SKM-1 treated with dmso at 0.1 percent for 144 hours (cell line): ENCODE measurements at regions not wholly inside any gene's neighbourhood (a gene's known extent, or its start where the extent isn't known, plus 50 kb on each side); places are given as distances from the start of the nearest gene placed in this dataset.

Experiments
- DNase-seq: peaks from one replicate; lab custom pipeline; 2025; ENCODE audit not compliant: unreplicated experiment; lab: John Stamatoyannopoulos, UW

GRCh38 chr2:212628586-212628985, 90.0 kb upstream of the ERBB4 start:
- DNase-seq, result no peak

DNA sequence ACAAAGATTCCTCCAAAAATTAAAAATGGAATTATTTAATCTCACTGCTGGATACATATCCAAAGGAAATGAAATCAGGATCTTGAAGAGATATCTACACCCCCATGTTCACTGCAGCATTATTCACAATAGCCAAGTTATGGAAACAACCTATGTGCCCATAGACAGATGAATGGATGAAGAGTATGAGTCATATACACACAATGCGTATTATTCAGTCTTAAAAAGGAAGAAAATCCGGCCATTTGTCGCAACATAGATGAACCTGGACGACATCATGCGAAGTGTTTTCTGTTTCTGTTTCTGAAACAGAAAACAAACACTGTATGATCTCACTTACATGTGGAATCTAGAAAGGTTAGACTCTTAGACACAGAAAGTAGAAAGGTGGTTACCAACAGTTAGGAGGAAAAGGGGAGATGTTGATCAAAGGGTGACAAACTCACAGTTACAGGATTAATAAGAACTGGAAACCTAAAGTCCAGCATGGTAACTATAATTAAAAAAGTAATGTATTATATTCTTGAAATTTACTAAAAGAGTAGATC, 87.8 kb upstream of the ERBB4 start:
- no peak for DNase-seq

DNA sequence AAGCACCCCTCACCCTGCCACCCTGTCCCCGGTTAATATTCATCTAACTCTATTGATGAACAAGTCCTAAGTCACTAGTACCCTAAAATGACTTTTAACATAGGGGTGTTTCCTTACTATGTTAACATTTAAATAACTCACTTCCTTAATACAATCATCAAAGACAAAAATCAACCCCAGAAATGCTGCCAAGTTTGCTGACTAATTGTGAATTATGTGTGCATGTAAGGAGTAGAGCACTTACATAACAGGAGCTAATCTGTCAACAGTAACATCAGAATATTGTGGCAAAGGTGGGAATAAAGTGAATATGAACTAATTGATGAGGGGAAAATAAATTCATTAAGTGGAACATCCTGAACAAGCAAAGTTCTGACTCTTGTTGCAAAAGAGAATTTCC, 81.4 kb upstream of the ERBB4 start:
- DNase-seq, result no peak

GRCh38 chr2:212618636-212619035, 80.0 kb upstream of the ERBB4 start:
- no peak for DNase-seq

DNA sequence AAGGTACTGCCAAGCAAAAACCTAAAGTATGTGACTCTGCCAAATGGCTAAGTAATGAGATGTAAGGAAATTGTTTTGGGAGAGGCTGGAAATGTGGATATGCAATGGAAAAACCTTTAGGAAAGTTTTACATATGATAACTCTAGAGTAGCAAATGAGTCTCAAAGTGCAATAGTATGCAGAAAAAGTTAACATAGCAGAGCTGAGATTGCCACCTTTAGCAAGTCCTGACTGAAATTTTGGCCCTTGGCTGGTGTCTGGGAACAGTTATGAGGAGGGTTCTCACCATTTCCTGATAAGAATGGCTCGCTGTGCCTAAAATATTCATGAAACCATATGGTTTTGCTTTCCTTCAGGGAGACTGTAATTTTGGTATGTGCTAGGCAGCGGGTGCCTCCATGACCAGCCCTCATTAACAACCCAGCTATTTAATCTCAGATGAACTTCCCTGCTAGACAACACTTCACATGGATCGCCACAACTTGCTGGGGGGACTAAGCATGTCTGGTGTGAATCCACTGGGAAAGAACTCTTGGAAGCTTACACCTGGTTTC, 72.3 kb upstream of the ERBB4 start:
- DNase-seq, result no peak

DNA sequence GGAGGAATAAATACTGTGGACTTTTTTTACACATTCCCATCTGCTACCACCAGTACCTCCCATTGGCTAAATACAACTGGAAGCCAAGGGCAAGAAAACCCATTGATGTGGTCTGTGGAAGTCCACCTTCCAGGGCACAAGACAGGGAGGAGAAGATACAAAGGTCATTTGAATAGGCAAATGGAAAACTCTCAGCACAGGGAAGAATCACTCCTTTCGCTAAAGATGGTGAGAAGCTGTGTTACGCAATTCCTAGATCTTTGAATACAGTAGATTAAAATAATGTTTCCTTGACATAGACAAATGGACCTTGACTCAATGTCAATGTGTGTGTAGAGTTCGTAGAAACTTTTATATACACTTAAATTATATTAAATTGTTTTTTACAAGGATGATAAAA, 70.9 kb upstream of the ERBB4 start:
- DNase-seq, result no peak

DNA sequence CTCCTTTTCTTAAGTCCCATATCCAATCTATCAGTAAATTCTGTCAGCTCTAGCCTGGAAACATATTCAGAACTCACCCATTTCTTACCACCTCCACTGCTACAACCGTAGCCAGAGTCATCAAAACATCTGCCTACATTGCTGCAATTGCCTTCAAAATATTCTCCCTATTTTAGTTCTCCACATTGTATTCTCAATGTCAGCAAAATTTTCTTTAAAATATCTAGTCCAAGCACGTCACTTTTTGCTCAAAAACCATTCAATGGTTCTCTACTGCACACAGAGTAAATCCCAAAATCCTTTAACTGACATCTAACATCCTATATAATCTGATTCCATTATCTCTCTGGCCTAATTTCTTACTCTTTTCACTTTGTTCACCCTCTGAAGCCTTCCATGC, 68.5 kb upstream of the ERBB4 start:
- DNase-seq, result no peak

DNA sequence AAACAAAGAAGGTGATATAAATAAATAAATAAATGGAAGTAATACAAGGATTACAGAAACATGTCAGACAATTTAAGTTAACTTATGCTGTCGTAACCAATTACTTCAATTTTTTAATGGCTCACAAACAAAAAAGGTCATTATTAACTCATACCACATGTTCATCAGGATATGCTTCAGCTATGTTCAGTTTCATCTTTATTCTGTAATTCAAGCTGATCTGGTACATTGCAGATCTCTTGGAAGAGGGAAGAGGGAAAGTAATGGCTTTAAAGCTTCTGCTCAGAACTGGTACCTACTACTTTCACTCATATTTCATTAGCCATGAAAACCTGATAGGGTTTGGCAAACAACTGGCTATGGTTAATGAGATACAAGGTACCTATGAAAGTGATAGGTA, 67.6 kb upstream of the ERBB4 start:
- no peak for DNase-seq

DNA sequence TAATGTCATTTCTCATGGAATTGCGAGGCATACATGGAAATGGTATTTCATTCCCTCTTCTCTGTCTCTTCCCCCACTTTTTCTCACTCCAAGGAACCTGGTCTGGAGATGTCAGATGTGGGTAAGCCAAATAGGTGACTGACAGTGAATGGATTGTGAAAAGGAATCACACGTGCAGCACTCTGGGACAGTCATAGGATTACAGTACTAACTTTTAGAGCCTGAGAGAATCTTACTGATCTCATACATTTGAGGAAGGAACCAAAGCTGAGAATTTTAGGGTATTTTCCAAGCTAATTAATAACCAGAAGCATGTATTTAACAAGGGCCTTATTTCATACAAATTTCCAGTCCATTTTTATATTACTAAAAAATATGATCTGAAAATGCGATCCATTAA, 58.1 kb upstream of the ERBB4 start:
- DNase-seq, result no peak

DNA sequence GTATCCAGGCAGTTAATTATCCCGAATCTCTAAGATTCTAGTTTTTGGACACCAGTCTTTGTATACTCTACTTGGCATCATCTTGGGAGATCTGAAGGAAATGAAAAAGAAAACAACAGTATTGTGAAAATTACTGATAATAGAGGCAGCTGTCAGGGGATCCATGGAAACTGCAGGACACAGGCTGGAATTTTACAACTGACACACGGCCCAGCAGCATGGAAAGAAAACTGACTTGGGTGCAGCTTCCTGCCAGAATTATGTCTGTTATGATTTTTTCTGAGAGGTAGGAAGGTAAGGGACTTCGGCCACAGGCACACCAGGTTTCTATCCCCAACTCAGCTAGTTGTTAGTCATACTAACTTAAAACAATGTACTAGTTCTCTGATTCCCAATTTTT, 57.7 kb upstream of the ERBB4 start:
- DNase-seq, result no peak

GRCh38 chr2:212595036-212595654, 56.5 kb upstream of the ERBB4 start:
- DNase-seq, result no peak

- DNase-seq, result no peak
Measured at GRCh38 chr2:212592695-212593094, 54.1 kb upstream of the ERBB4 start.
